ENCODE measurements at regions not wholly inside any gene's neighbourhood (a gene's known extent, or its start where the extent isn't known, plus 50 kb on each side); places are given as distances from the start of the nearest gene placed in this dataset.
"Not testable (repeated sequence)": the region's sequence is repeated elsewhere in the genome, so short reads cannot be mapped to it uniquely, and the experiment has no call there.

- no peak for DNase-seq
These were observed 178.8 kb upstream of the NREP start for GRCh38 chr5:111935835-111936234.

- DNase-seq, result no peak
These were observed 178.0 kb upstream of the NREP start for GRCh38 chr5:111935009-111935408.

- DNase-seq, result no peak
These were observed 177.5 kb upstream of the NREP start for GRCh38 chr5:111934511-111934910.

GRCh38 chr5:111933086-111933485, 176.1 kb upstream of the NREP start:
- DNase-seq, result no peak

- DNase-seq, result no peak
These were observed 175.6 kb upstream of the NREP start for GRCh38 chr5:111932628-111933027.

GRCh38 chr5:111932199-111932598, 175.2 kb upstream of the NREP start:
- no peak for DNase-seq

GRCh38 chr5:111931655-111932054, 174.7 kb upstream of the NREP start:
- DNase-seq, result peak; percentile 43

GRCh38 chr5:111930905-111931461, 174.0 kb upstream of the NREP start:
- DNase-seq, result no peak

- peak; percentile 22 for DNase-seq
These were observed 173.5 kb upstream of the NREP start for GRCh38 chr5:111930449-111930848.

GRCh38 chr5:111929867-111930266, 172.9 kb upstream of the NREP start:
- DNase-seq, result peak; percentile 65

- DNase-seq, result no peak
These were observed 172.3 kb upstream of the NREP start for GRCh38 chr5:111929261-111929660.

GRCh38 chr5:111928511-111928910, 171.5 kb upstream of the NREP start:
- DNase-seq, result no peak

- DNase-seq, result no peak
These were observed 170.2 kb upstream of the NREP start for GRCh38 chr5:111927191-111927590.

- no peak for DNase-seq
These were observed 169.0 kb upstream of the NREP start for GRCh38 chr5:111926026-111926425.

- DNase-seq, result no peak
These were observed 165.3 kb upstream of the NREP start for GRCh38 chr5:111922344-111922743.

- DNase-seq, result not testable (repeated sequence)
These were observed 164.7 kb upstream of the NREP start for GRCh38 chr5:111921691-111922090.

- DNase-seq, result no peak
These were observed 158.1 kb upstream of the NREP start for GRCh38 chr5:111914966-111915636.

GRCh38 chr5:111902436-111902835, 145.4 kb upstream of the NREP start:
- DNase-seq, result no peak

- peak; percentile 52 for DNase-seq
These were observed 144.3 kb upstream of the NREP start for GRCh38 chr5:111901296-111901695.

GRCh38 chr5:111892949-111893348, 136.0 kb upstream of the NREP start:
- no peak for DNase-seq

- no peak for DNase-seq
These were observed 130.7 kb upstream of the NREP start for GRCh38 chr5:111887706-111888105.

GRCh38 chr5:111869681-111870080, 112.7 kb upstream of the NREP start:
- DNase-seq, result no peak

GRCh38 chr5:111865356-111865755, 108.4 kb upstream of the NREP start:
- no peak for DNase-seq

- no peak for DNase-seq
These were observed 106.8 kb upstream of the NREP start for GRCh38 chr5:111863801-111864200.
